GM08714 (cell line): ENCODE measurements at regions not wholly inside any gene's neighbourhood (a gene's known extent, or its start where the extent isn't known, plus 50 kb on each side); places are given as distances from the start of the nearest gene placed in this dataset.

Experiments used
- H3K4me3 ChIP-seq: fragments of 200-500 bp; sonication (Bioruptor generic); 2 replicates; pipeline ENCODE4 v1.5.1; 2014; ENCODE audit warnings: mild to moderate bottlenecking, low read length, inconsistent platforms
- ZNF274 ChIP-seq: IDR thresholded peaks from 2 replicates; pipeline ENCODE4 v1.6.1; 2012; ENCODE audit warnings: mild to moderate bottlenecking, low read depth, low read length

- H3K4me3 ChIP-seq = no peak overlapping the region
- no peak for TF ChIP-seq ZNF274
Measured at GRCh38 chr6:21823371-21823770, 229.8 kb downstream of the SOX4 start.

GRCh38 chr6:21824431-21825177 is 231.1 kb downstream of the SOX4 start:
- TF ChIP-seq ZNF274 = no peak
- H3K4me3 ChIP-seq = no peak overlapping the region

DNA sequence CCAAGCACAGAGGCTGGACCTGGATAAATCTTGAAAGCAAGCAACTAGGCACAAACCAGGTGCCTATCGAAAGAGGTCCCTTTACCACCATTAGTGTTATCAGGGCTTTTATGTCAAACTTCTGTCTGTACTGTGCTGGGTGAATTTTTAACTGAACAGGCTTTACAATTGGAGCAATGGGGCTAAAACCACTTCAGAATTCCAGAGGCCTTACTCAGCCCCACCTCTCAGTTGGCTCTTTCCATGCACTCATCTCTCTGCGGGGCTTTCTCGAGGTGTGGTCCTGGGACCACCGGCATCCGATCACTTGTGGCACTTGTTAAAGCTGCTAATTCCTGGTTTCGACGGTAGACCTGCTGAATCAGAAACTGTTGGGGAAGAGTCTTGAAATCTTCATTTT is 232.5 kb downstream of the SOX4 start:
- H3K4me3 ChIP-seq = no peak overlapping the region

GRCh38 chr6:21826904-21827303 is 233.4 kb downstream of the SOX4 start:
- no peak for TF ChIP-seq ZNF274
- H3K4me3 ChIP-seq = no peak overlapping the region

More for the DNA sequence above, 232.5 kb downstream of the SOX4 start:
- TF ChIP-seq ZNF274 = no peak

DNA sequence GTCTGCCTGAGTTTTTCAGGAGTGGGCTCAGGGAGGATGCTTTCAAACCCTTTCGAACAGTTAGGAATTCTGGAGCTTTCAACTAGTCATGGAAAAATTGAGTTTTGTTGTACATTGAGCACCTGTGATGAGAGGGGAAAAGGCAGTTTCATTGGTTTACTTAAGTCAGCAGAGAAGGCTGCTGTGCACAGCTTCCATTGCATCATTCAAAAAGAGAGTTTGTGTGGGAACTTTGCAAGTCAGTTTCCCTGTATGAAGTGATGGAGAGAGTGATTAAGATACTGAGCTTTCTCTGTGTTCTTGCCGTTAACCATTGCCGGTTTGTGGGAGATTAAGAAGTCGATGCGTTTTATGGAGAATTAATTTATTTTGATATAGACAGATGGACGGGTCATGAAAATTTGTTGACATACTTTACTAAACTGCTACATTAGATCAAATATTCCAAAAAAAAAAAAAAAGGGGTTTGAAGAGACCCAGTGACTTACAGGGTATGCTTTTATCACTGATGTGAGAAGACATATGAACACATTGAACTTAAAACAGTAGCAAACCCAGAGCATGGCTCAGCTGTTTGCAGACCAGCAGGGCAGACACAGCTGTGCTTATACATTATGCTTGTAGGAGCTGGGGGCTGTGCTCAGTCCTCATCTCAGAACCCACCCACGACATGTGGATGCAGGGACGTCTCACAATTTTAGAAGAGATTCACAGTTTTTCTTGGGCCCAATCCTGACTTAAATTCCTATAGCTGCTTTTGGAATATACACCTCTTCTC is 234.1 kb downstream of the SOX4 start:
- TF ChIP-seq ZNF274 = no peak
- no peak overlapping the region for H3K4me3 ChIP-seq

- TF ChIP-seq ZNF274 = no peak
- no peak overlapping the region for H3K4me3 ChIP-seq
Measured at GRCh38 chr6:21828704-21829103, 235.2 kb downstream of the SOX4 start.

DNA sequence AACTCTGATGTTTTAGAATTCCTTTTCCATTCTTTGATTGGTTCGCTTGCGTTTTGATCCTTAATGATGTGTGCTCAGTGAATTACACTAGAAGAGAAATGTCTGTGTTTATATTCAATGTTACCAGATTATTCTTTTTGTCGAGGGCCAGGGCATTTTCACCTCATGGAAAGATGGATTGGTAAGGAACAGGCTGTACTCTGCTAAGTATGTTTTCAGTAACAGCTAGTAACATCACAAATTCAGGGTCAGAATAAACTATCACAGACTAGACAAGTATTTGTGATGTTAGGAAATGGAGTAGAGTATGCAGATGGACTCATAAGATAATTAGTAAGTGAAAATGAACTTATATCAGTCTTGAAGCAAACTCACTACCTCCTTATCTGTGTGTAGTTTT is 235.6 kb downstream of the SOX4 start:
- no peak overlapping the region for H3K4me3 ChIP-seq
- TF ChIP-seq ZNF274 = no peak

GRCh38 chr6:21831521-21832291 is 238.2 kb downstream of the SOX4 start:
- no peak for TF ChIP-seq ZNF274
- no peak overlapping the region for H3K4me3 ChIP-seq

DNA sequence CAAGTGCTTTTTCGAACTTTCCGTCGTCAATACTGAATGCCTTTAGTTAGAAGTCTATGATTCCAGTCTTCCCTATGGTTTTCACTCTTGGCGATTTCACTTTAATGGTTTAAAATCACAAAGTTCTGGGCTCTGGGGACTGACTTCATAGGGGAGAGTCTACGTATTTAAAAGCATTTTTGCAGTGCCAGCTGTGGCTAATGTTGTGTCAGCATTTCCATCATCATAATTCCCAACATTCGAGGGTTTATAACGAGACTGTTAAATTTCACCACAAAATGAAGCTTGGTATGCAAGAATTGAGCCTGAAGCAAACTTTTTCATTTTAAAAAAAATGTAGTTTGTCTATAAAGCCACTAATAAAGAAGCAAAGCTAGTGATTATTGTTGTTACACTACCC is 242.7 kb downstream of the SOX4 start:
- no peak for TF ChIP-seq ZNF274
- no peak overlapping the region for H3K4me3 ChIP-seq

- H3K4me3 ChIP-seq = no peak overlapping the region
- no peak for TF ChIP-seq ZNF274
Measured at GRCh38 chr6:21836772-21837425, 243.3 kb downstream of the SOX4 start.

- no peak for TF ChIP-seq ZNF274
- no peak overlapping the region for H3K4me3 ChIP-seq
Measured at GRCh38 chr6:21840428-21840827, 246.9 kb downstream of the SOX4 start.

GRCh38 chr6:21842875-21843645 is 249.5 kb downstream of the SOX4 start:
- TF ChIP-seq ZNF274 = no peak
- no peak overlapping the region for H3K4me3 ChIP-seq

DNA sequence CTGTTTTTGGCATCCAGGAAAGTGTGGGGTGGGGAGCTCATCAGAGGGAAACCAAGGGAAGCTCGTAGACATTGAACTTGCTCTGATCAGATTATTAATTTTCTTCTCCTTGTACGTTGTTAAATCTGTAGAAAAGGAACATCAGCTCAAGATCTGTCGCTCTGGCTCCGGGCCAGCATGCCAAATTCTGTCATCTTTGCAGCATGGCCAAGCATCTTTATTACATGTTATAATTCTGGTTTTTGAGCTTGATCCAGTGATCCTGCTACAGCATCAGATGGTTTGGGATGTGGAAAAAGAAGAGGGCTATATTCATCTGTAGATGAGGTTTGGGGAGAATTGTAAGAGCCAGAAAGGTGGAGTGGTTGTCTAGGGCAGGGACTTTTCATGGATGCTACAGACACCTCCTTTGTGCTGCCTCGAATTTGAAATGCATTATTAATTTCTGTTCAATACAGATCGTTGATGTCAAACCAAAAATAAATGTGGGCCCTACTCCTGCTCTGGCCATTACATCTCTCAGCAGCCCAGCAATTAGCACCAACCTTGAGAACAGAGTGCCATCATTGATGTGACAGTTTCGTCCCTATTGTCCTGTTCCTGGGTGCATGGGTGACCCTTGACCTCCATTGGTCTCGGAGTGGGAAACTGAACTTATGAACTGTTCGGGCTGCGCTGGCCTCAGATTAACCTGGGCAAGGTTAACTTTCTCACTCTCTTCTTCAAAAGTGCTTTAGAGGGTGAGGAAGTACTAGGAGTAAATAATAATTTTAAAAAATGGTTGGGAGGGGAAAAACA is 250.8 kb downstream of the SOX4 start:
- no peak overlapping the region for H3K4me3 ChIP-seq
- no peak for TF ChIP-seq ZNF274
